H1 (cell line): ENCODE measurements at regions not wholly inside any gene's neighbourhood (a gene's known extent, or its start where the extent isn't known, plus 50 kb on each side); places are given as distances from the start of the nearest gene placed in this dataset.

ENCODE experiments used
- CTCF ChIA-PET: fragments of 300-600 bp; sonication (Branson Sonifier 250); formaldehyde crosslinking; loops from one replicate; lab custom pipeline; 2021; ENCODE audit not compliant: partially characterized antibody; lab: Charles Lee
- POLR2A ChIA-PET: fragments of 300-600 bp; sonication (Branson Sonifier 250); formaldehyde crosslinking; loops from one replicate; lab custom pipeline; 2021; ENCODE audit warnings: inconsistent platforms; ENCODE audit not compliant: partially characterized antibody; lab: Charles Lee
- DNase-seq, 2 experiments: peaks; one replicate each; pipeline versions ENCODE4 v3.0.0 to v3.0.0-alpha.2; 2010 to 2022; ENCODE audit warnings: low spot score in 2 of 2, low read depth in 1 of 2, mixed read lengths in 1 of 2
- FAIRE-seq: peaks from 2 replicates; lab custom pipeline; 2011; peaks lifted over from hg19 to GRCh38; lab: Jason Lieb, UNC
- H2AFZ ChIP-seq: 2 replicates; pipeline ENCODE4 v1.8.1; 2012; ENCODE audit warnings: low read length, inconsistent platforms
- H2AK5ac ChIP-seq: 2 replicates; pipeline ENCODE4 v1.6.1; 2013; ENCODE audit warnings: low read depth, low read length
- H2BK120ac ChIP-seq: replicated peaks from 2 replicates; pipeline ENCODE3; 2013; ENCODE audit warnings: low read depth, low read length, inconsistent platforms
- H2BK12ac ChIP-seq: 2 replicates; pipeline ENCODE4 v1.6.1; 2013; ENCODE audit warnings: low read depth, low read length
- H2BK15ac ChIP-seq: 2 replicates; pipeline ENCODE4 v1.6.1; 2013; ENCODE audit warnings: low read length
- H2BK20ac ChIP-seq: 2 replicates; pipeline ENCODE4 v1.6.1; 2013; ENCODE audit warnings: low read length
- H2BK5ac ChIP-seq: 2 replicates; pipeline ENCODE4 v1.6.1; 2013; ENCODE audit warnings: low read depth, low read length
- H3K14ac ChIP-seq: 2 replicates; pipeline ENCODE4 v1.6.1; 2013; ENCODE audit warnings: inconsistent platforms; ENCODE audit not compliant: insufficient read length
- H3K18ac ChIP-seq: 2 replicates; pipeline ENCODE4 v1.6.1; 2013; ENCODE audit warnings: low read length; ENCODE audit errors: extremely low read depth
- H3K23ac ChIP-seq: 2 replicates; pipeline ENCODE4 v1.6.1; 2013; ENCODE audit warnings: inconsistent platforms; ENCODE audit not compliant: insufficient read length
- H3K23me2 ChIP-seq: 2 replicates; pipeline ENCODE4 v1.6.1; 2013; ENCODE audit warnings: low read depth, low read length
- H3K27ac ChIP-seq: 2 replicates; pipeline ENCODE4 v1.6.1; 2011; ENCODE audit warnings: low read depth, low read length, inconsistent platforms
- H3K27me3 ChIP-seq, 4 experiments: replicated peaks in 1 of 4; 1 replicate in 1 of 4; 2 replicates in 3 of 4; pipeline versions ENCODE4 v1.6.1 to v1.8.1; 2011 to 2013; ENCODE audit warnings: low read length in 3 of 4, mild to moderate bottlenecking in 3 of 4, inconsistent platforms in 2 of 4, mixed read lengths in 2 of 4, moderate library complexity in 1 of 4; ENCODE audit not compliant: control insufficient read depth in 3 of 4, insufficient read depth in 3 of 4; ENCODE audit errors: extremely low read depth in 1 of 4
- H3K36me3 ChIP-seq, 4 experiments: 2 replicates each; pipeline versions ENCODE4 v1.6.1 to v1.8.1; 2011 to 2013; ENCODE audit warnings: mild to moderate bottlenecking in 4 of 4, low read length in 3 of 4, moderate library complexity in 2 of 4, control low read depth in 1 of 4, inconsistent platforms in 1 of 4; ENCODE audit not compliant: insufficient read depth in 4 of 4, control insufficient read depth in 2 of 4
- H3K4ac ChIP-seq: replicated peaks from 2 replicates; pipeline ENCODE3; 2013; ENCODE audit warnings: low read length, low read depth, mixed read lengths, inconsistent platforms; ENCODE audit not compliant: insufficient read length
- H3K4me1 ChIP-seq, 4 experiments: replicated peaks in 1 of 4; 1 replicate in 1 of 4; 2 replicates in 3 of 4; pipeline versions ENCODE4 v1.6.1 to v1.8.1; 2011 to 2013; ENCODE audit warnings: low read length in 3 of 4, inconsistent platforms in 2 of 4, mixed read lengths in 1 of 4; ENCODE audit not compliant: insufficient read depth in 4 of 4, control insufficient read depth in 3 of 4
- H3K4me2 ChIP-seq, 2 experiments: 2 replicates each; pipeline versions ENCODE4 v1.6.1 to v1.8.1; 2011 to 2013; ENCODE audit warnings: low read depth in 2 of 2, low read length in 2 of 2, control low read depth in 1 of 2, inconsistent platforms in 1 of 2, mild to moderate bottlenecking in 1 of 2; ENCODE audit not compliant: insufficient read depth in 1 of 2
- H3K4me3 ChIP-seq, 4 experiments: fragments of 200-600, 300-600 bp in 1 of 4; sonication (generic), shearing (Covaris generic), sonication (Bioruptor Twin) in 1 of 4; 2 replicates each; pipeline versions ENCODE4 v1.5.1 to v1.8.1; 2011 to 2016; ENCODE audit warnings: low read length in 4 of 4, low read depth in 3 of 4, control low read depth in 2 of 4, inconsistent platforms in 2 of 4, mild to moderate bottlenecking in 2 of 4, mixed read lengths in 1 of 4, moderate library complexity in 1 of 4; ENCODE audit not compliant: insufficient read depth in 2 of 4; ENCODE audit errors: extremely low read depth in 1 of 4
- H3K56ac ChIP-seq: replicated peaks from 2 replicates; pipeline ENCODE3; 2013; ENCODE audit warnings: low read depth, mild to moderate bottlenecking, mixed read lengths, low read length, inconsistent platforms; ENCODE audit not compliant: insufficient read length
- H3K79me1 ChIP-seq: 2 replicates; pipeline ENCODE4 v1.6.1; 2013; ENCODE audit warnings: low read depth, low read length, control low read depth
- H3K79me2 ChIP-seq, 2 experiments: 2 replicates each; pipeline versions ENCODE4 v1.6.1 to v1.8.1; 2012 to 2013; ENCODE audit warnings: low read length in 2 of 2, mild to moderate bottlenecking in 2 of 2, inconsistent platforms in 1 of 2; ENCODE audit not compliant: insufficient read depth in 2 of 2, control insufficient read depth in 1 of 2
- H3K9ac ChIP-seq, 4 experiments: replicated peaks in 1 of 4; 1 replicate in 1 of 4; 2 replicates in 3 of 4; pipeline versions ENCODE4 v1.6.1 to v1.8.1; 2011 to 2013; ENCODE audit warnings: low read depth in 3 of 4, low read length in 3 of 4, control low read depth in 2 of 4, mild to moderate bottlenecking in 2 of 4, moderate library complexity in 2 of 4, inconsistent platforms in 1 of 4; ENCODE audit errors: extremely low read depth in 1 of 4
- H3K9me3 ChIP-seq, 2 experiments: 2 replicates each; pipeline versions ENCODE4 v1.6.1 to v1.8.1; 2012 to 2013; ENCODE audit warnings: mild to moderate bottlenecking in 2 of 2, moderate library complexity in 2 of 2, control low read depth in 1 of 2, inconsistent platforms in 1 of 2, low read depth in 1 of 2, low read length in 1 of 2, mixed read lengths in 1 of 2; ENCODE audit not compliant: insufficient read depth in 2 of 2
- H4K20me1 ChIP-seq, 2 experiments: replicated peaks in 1 of 2; 2 replicates each; pipeline versions ENCODE3 to v1.8.1; 2011 to 2013; ENCODE audit warnings: inconsistent platforms in 2 of 2, low read length in 2 of 2, mild to moderate bottlenecking in 1 of 2; ENCODE audit not compliant: insufficient read depth in 2 of 2, control insufficient read depth in 1 of 2
- H4K5ac ChIP-seq: 2 replicates; pipeline ENCODE4 v1.6.1; 2013; ENCODE audit warnings: low read length, low read depth, mixed read lengths, inconsistent platforms; ENCODE audit not compliant: insufficient read length
- H4K8ac ChIP-seq: 2 replicates; pipeline ENCODE4 v1.8.0; 2013; ENCODE audit warnings: mild to moderate bottlenecking, moderate library complexity, low read length, inconsistent platforms; ENCODE audit not compliant: insufficient read depth; ENCODE audit errors: extremely low read depth
- H4K91ac ChIP-seq: replicated peaks from 2 replicates; pipeline ENCODE3; 2013; ENCODE audit warnings: low read length, mixed read lengths, inconsistent platforms; ENCODE audit not compliant: insufficient read length
- ASH2L ChIP-seq: fragments of 200-600, 300-600 bp; sonication (generic); IDR thresholded peaks from one replicate; pipeline ENCODE4 v1.7.1; 2017; ENCODE audit warnings: low read length
- CHD2 ChIP-seq: IDR thresholded peaks from 2 replicates; pipeline ENCODE4 v1.6.1; 2012; ENCODE audit warnings: low read length, improper control_type of control experiment
- CTBP2 ChIP-seq: IDR thresholded peaks from 2 replicates; pipeline ENCODE4 v1.7.0; 2011; ENCODE audit warnings: borderline replicate concordance, mild to moderate bottlenecking, moderate library complexity, mixed read lengths, low read length; ENCODE audit not compliant: insufficient read depth, insufficient read length
- EP300 ChIP-seq, 2 experiments: IDR thresholded peaks; 1 replicate in 1 of 2; 2 replicates in 1 of 2; pipeline ENCODE4 v1.6.1; 2011 to 2012; ENCODE audit warnings: low read depth in 2 of 2, low read length in 2 of 2, mild to moderate bottlenecking in 2 of 2, borderline replicate concordance in 1 of 2, inconsistent platforms in 1 of 2, moderate library complexity in 1 of 2
- HDAC2 ChIP-seq, 2 experiments: fragments of 300-600 bp in 1 of 2; sonication (generic) in 1 of 2; IDR thresholded peaks; 2 replicates each; pipeline ENCODE4 v1.6.1; 2011 to 2012; ENCODE audit warnings: low read depth in 2 of 2, low read length in 2 of 2, mild to moderate bottlenecking in 2 of 2, moderate library complexity in 2 of 2, borderline replicate concordance in 1 of 2, inconsistent platforms in 1 of 2
- JUND ChIP-seq: IDR thresholded peaks from 2 replicates; pipeline ENCODE4 v1.6.1; 2011; ENCODE audit warnings: mild to moderate bottlenecking, improper control_type of control experiment, low read length
- KDM1A ChIP-seq: fragments of 200-600, 300-600 bp; sonication (generic); IDR thresholded peaks from 2 replicates; pipeline ENCODE4 v1.7.1; 2016; ENCODE audit warnings: mild to moderate bottlenecking, low read length, borderline replicate concordance
- NRF1 ChIP-seq: IDR thresholded peaks from 2 replicates; pipeline ENCODE4 v1.6.1; 2011; ENCODE audit warnings: mild to moderate bottlenecking, low read depth, low read length, improper control_type of control experiment
- POLR2A ChIP-seq, 2 experiments: IDR thresholded peaks; 1 replicate in 1 of 2; 2 replicates in 1 of 2; pipeline ENCODE4 v1.6.1; 2011; ENCODE audit warnings: low read depth in 2 of 2, low read length in 2 of 2, mild to moderate bottlenecking in 2 of 2; ENCODE audit errors: control extremely low read depth in 1 of 2
- SIN3A ChIP-seq, 2 experiments: IDR thresholded peaks in 1 of 2; conservative IDR thresholded peaks in 1 of 2; 2 replicates each; pipeline ENCODE4 v1.6.1; 2011 to 2012; ENCODE audit warnings: low read length in 2 of 2, improper control_type of control experiment in 1 of 2, low read depth in 1 of 2, mild to moderate bottlenecking in 1 of 2
- TAF7 ChIP-seq: optimal IDR thresholded peaks from 2 replicates; pipeline ENCODE3; 2011; ENCODE audit warnings: low read depth, mild to moderate bottlenecking, inconsistent platforms, low read length, moderate library complexity, borderline replicate concordance
- ZNF274 ChIP-seq: IDR thresholded peaks from 2 replicates; pipeline ENCODE4 v1.7.0; 2012; ENCODE audit warnings: low read length, borderline replicate concordance; ENCODE audit errors: extremely low read depth
- TF ChIP-seq, protein P1 (sequence below): IDR thresholded peaks from 2 replicates; pipeline ENCODE4 v1.6.1; 2012; ENCODE audit warnings: inconsistent platforms
- TF ChIP-seq, protein P2 (sequence below): IDR thresholded peaks from 2 replicates; pipeline ENCODE4 v1.6.1; 2011; ENCODE audit warnings: low read length, improper control_type of control experiment

DNA sequence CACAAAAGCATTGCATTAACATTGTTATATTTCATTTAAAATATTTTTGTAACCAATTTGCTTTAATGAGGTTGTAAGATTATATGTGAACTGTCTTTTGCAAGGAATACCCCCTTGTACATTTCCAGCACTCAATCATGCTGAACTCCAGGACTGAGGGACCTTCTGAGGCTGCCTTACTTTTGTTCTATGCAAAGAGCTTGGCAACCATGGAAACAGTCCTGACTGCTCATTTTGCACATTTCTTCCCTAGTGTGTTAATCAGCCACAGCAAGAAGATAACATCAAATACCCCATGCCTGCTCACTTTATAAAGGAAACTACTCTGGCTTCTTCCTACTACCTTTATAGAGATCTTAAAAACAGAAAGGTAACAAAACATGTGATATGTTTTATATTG lies 355.6 kb upstream of the IZUMO3 start:
- no peak overlapping the region for H4K8ac ChIP-seq
- no peak overlapping the region for H3K23ac ChIP-seq
- H2BK12ac ChIP-seq, result no peak overlapping the region
- no peak overlapping the region for H2BK15ac ChIP-seq
- CTCF ChIA-PET, result no interaction called here
- H3K23me2 ChIP-seq, result no peaks in the 10 kb centered on the region
- no peaks in the 10 kb centered on the region for H4K20me1 ChIP-seq
- H3K4me3 ChIP-seq, result no peak overlapping the region
- no peak overlapping the region for H3K56ac ChIP-seq
- POLR2A ChIA-PET, result no interaction called here
- H3K79me1 ChIP-seq, result no peaks in the 10 kb centered on the region
- H3K4me1 ChIP-seq, result no peaks in the 10 kb centered on the region
- H3K79me2 ChIP-seq, result no peaks in the 10 kb centered on the region
- no peak for FAIRE-seq
- H2AK5ac ChIP-seq, result no peak overlapping the region
- no peaks in the 10 kb centered on the region for H3K27me3 ChIP-seq
- H3K18ac ChIP-seq, result no peak overlapping the region
- no peak overlapping the region for H2BK20ac ChIP-seq
- no peak overlapping the region for H3K4me2 ChIP-seq
- DNase-seq, result no peak
- no peak overlapping the region for H2BK5ac ChIP-seq
- H3K4ac ChIP-seq, result no peak overlapping the region
- no peaks in the 10 kb centered on the region for H3K9me3 ChIP-seq
- no peak overlapping the region for H2BK120ac ChIP-seq
- H3K14ac ChIP-seq, result no peak overlapping the region
- H4K5ac ChIP-seq, result no peak overlapping the region
- no peak overlapping the region for H2AFZ ChIP-seq
- H3K36me3 ChIP-seq, result no peaks in the 10 kb centered on the region
- H3K27ac ChIP-seq, result no peak overlapping the region
- no peak overlapping the region for H4K91ac ChIP-seq
- no peak overlapping the region for H3K9ac ChIP-seq
- TF ChIP-seq POLR2A (IDR thresholded peaks at IDR 0.05; ENCODE audit: control extremely low read depth in 1 of 2, low read depth in 2 of 2, low read length in 2 of 2) (no peak), KDM1A (no peak), HDAC2 (IDR thresholded peaks at IDR 0.05; ENCODE audit: borderline replicate concordance in 1 of 2, low read depth in 2 of 2, low read length in 2 of 2) (no peak), ASH2L (no peak), SIN3A (conservative IDR thresholded peaks at IDR 0.05 in 1 of 2, IDR thresholded peaks at IDR 0.05 in 1 of 2; ENCODE audit: low read depth in 1 of 2, low read length in 2 of 2) (no peak), NRF1 (no peak), ZNF274 (no peak), CTBP2 (no peak), EP300 (IDR thresholded peaks at IDR 0.05; ENCODE audit: borderline replicate concordance in 1 of 2, low read depth in 2 of 2, low read length in 2 of 2) (no peak), CHD2 (no peak), TAF7 (no peak), JUND (no peak)
- TF ChIP-seq, protein P1, sequence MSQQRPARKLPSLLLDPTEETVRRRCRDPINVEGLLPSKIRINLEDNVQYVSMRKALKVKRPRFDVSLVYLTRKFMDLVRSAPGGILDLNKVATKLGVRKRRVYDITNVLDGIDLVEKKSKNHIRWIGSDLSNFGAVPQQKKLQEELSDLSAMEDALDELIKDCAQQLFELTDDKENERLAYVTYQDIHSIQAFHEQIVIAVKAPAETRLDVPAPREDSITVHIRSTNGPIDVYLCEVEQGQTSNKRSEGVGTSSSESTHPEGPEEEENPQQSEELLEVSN, result no peak
- TF ChIP-seq, protein P2, sequence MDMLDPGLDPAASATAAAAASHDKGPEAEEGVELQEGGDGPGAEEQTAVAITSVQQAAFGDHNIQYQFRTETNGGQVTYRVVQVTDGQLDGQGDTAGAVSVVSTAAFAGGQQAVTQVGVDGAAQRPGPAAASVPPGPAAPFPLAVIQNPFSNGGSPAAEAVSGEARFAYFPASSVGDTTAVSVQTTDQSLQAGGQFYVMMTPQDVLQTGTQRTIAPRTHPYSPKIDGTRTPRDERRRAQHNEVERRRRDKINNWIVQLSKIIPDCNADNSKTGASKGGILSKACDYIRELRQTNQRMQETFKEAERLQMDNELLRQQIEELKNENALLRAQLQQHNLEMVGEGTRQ, result no peak
